GM23338 (cell line): ENCODE measurements at regions not wholly inside any gene's neighbourhood (a gene's known extent, or its start where the extent isn't known, plus 50 kb on each side); places are given as distances from the start of the nearest gene placed in this dataset.
A peak's percentile ranks its signal among the peaks of the same experiment; 100 is the strongest.

Experiments used
- CREB1 ChIP-seq: fragments of 250-450 bp; sonication (Bioruptor Pico); IDR thresholded peaks from 2 replicates; pipeline ENCODE4 v1.5.0; 2020; ENCODE audit warnings: low read depth, mild to moderate bottlenecking, moderate library complexity
- CTCF ChIP-seq, 2 experiments: fragments of 200-600 bp in 1 of 2; sonication (generic) in 1 of 2; conservative IDR thresholded peaks; 2 replicates each; pipeline versions ENCODE4 v1.5.1 to v1.6.1; 2016 to 2017; ENCODE audit warnings: antibody characterized with exemption in 2 of 2, low read depth in 2 of 2, mild to moderate bottlenecking in 2 of 2, moderate library complexity in 1 of 2
- ETS1 ChIP-seq: IDR thresholded peaks from 2 replicates; pipeline ENCODE4 v1.6.1; 2016; ENCODE audit warnings: antibody characterized with exemption
- EZH2 ChIP-seq: fragments of 200-600 bp; sonication (generic); IDR thresholded peaks from one replicate; pipeline ENCODE4 v1.8.0; 2017; ENCODE audit warnings: antibody characterized with exemption, mild to moderate bottlenecking, low read depth; ENCODE audit not compliant: unreplicated experiment
- EZH2phosphoT487 ChIP-seq: fragments of 200-600 bp; sonication (generic); IDR thresholded peaks from one replicate; pipeline ENCODE4 v1.8.1; 2018; ENCODE audit warnings: antibody characterized with exemption; ENCODE audit not compliant: unreplicated experiment
- JUNB ChIP-seq: IDR thresholded peaks from one replicate; pipeline ENCODE4 v1.6.1; 2016; ENCODE audit warnings: antibody characterized with exemption; ENCODE audit not compliant: unreplicated experiment
- NANOG ChIP-seq: IDR thresholded peaks from 2 replicates; pipeline ENCODE4 v1.6.1; 2016; ENCODE audit warnings: antibody characterized with exemption, borderline replicate concordance
- POLR2AphosphoS5 ChIP-seq: IDR thresholded peaks from 2 replicates; pipeline ENCODE4 v1.6.1; 2016; ENCODE audit warnings: antibody characterized with exemption, low read depth
- REST ChIP-seq: IDR thresholded peaks from one replicate; pipeline ENCODE4 v1.6.1; 2018; ENCODE audit warnings: antibody characterized with exemption; ENCODE audit not compliant: unreplicated experiment
- STAT1 ChIP-seq: IDR thresholded peaks from one replicate; pipeline ENCODE4 v1.6.1; 2016; ENCODE audit warnings: antibody characterized with exemption; ENCODE audit not compliant: unreplicated experiment
- ZNF114 ChIP-seq: fragments of 250-450 bp; sonication (Bioruptor Pico); IDR thresholded peaks from 2 replicates; pipeline ENCODE4 v1.5.0; 2020; ENCODE audit warnings: mild to moderate bottlenecking, moderate library complexity
- ZNF331 ChIP-seq: fragments of 250-450 bp; sonication (Bioruptor Pico); IDR thresholded peaks from 2 replicates; pipeline ENCODE4 v1.5.0; 2020; ENCODE audit warnings: low read depth, mild to moderate bottlenecking, moderate library complexity

GRCh38 chr2:122999821-123000220 lies 1025.3 kb upstream of the CNTNAP5 start:
- no peak for TF ChIP-seq REST
- no peak for TF ChIP-seq CTCF (conservative IDR thresholded peaks at IDR 0.05; ENCODE audit: low read depth in 2 of 2)
- TF ChIP-seq EZH2 = no peak
- no peak for TF ChIP-seq EZH2phosphoT487
- TF ChIP-seq CREB1 (CRISPR knock-in tag) = peak; percentile 78
- TF ChIP-seq JUNB = no peak
- TF ChIP-seq POLR2AphosphoS5 = no peak
- TF ChIP-seq ETS1 = no peak
- TF ChIP-seq ZNF331 (CRISPR knock-in tag) = no peak
- TF ChIP-seq NANOG = peak; percentile 68
- TF ChIP-seq ZNF114 (CRISPR knock-in tag) = peak; percentile 49; the same call in 1 of the 2 replicates
- no peak for TF ChIP-seq STAT1
